HG03342 (cell line): ENCODE measurements at regions not wholly inside any gene's neighbourhood (a gene's known extent, or its start where the extent isn't known, plus 50 kb on each side); places are given as distances from the start of the nearest gene placed in this dataset.
"Not testable (repeated sequence)": the region's sequence is repeated elsewhere in the genome, so short reads cannot be mapped to it uniquely, and the experiment has no call there.

Experiments
- ATAC-seq: cut with Tn5 transposase; IDR thresholded peaks from one replicate; pipeline ENCODE4 v1.9.1; 2021; ENCODE audit warnings: mild to moderate bottlenecking, moderate library complexity; ENCODE audit not compliant: unreplicated experiment

- no peak for ATAC-seq
Measured at GRCh38 chr2:180840641-180841040, 139.8 kb upstream of the UBE2E3 start.

- ATAC-seq: no peak
Measured at GRCh38 chr2:180829836-180830235, 150.6 kb upstream of the UBE2E3 start.

- no peak for ATAC-seq
Measured at GRCh38 chr2:180829261-180829660, 151.1 kb upstream of the UBE2E3 start.

GRCh38 chr2:180828756-180829155, 151.6 kb upstream of the UBE2E3 start:
- no peak for ATAC-seq

GRCh38 chr2:180823546-180824141, 156.8 kb upstream of the UBE2E3 start:
- no peak for ATAC-seq

GRCh38 chr2:180819106-180819505, 161.3 kb upstream of the UBE2E3 start:
- ATAC-seq: no peak

GRCh38 chr2:180818700-180819099, 161.7 kb upstream of the UBE2E3 start:
- not testable (repeated sequence) for ATAC-seq

GRCh38 chr2:180799141-180799540, 181.3 kb upstream of the UBE2E3 start:
- ATAC-seq: no peak

- ATAC-seq: no peak
Measured at GRCh38 chr2:180790891-180791290, 189.5 kb upstream of the UBE2E3 start.

- no peak for ATAC-seq
Measured at GRCh38 chr2:180787330-180787729, 193.1 kb upstream of the UBE2E3 start.

GRCh38 chr2:180781276-180781675, 199.1 kb upstream of the UBE2E3 start:
- no peak for ATAC-seq

GRCh38 chr2:180778291-180778690, 202.1 kb upstream of the UBE2E3 start:
- ATAC-seq: no peak

- ATAC-seq: no peak
Measured at GRCh38 chr2:180776921-180777320, 203.5 kb upstream of the UBE2E3 start.

- no peak for ATAC-seq
Measured at GRCh38 chr2:180775711-180776110, 204.7 kb upstream of the UBE2E3 start.

- ATAC-seq: not testable (repeated sequence)
Measured at GRCh38 chr2:180765316-180765715, 215.1 kb upstream of the UBE2E3 start.

GRCh38 chr2:180763263-180763989, 217.0 kb upstream of the UBE2E3 start:
- no peak for ATAC-seq

GRCh38 chr2:180761224-180761623, 219.2 kb upstream of the UBE2E3 start:
- no peak for ATAC-seq

GRCh38 chr2:180759631-180760030, 220.8 kb upstream of the UBE2E3 start:
- no peak for ATAC-seq

- no peak for ATAC-seq
Measured at GRCh38 chr2:180753809-180754761, 226.3 kb upstream of the UBE2E3 start.

GRCh38 chr2:180751306-180751920, 229.0 kb upstream of the UBE2E3 start:
- ATAC-seq: no peak

GRCh38 chr2:180747728-180748127, 232.7 kb upstream of the UBE2E3 start:
- no peak for ATAC-seq
